ENCODE measurements at regions not wholly inside any gene's neighbourhood (a gene's known extent, or its start where the extent isn't known, plus 50 kb on each side); places are given as distances from the start of the nearest gene placed in this dataset.
"Not testable (repeated sequence)": the region's sequence is repeated elsewhere in the genome, so short reads cannot be mapped to it uniquely, and the experiment has no call there.

GRCh38 chr2:62654876-62655359, 50.6 kb upstream of the EHBP1 start:
- DNase-seq, result peak in 1 of 3 donors; percentile 79

DNA sequence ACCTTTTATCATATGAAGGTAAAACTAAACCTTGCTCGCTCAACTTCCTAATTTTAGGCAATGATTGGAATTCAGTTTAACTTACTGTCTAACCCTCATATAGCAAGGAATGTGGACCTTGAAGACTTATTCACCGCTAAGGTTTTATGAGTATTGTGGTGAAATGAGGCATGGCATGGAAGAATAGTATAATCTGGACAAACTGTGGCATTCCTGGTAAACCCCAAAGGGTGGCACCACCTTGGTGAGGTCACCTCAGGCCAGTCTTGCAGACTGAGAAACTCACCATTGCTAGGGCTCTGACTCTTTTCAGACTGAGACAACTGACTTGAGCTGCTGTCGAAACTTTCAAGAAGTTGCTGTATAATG, 51.1 kb upstream of the EHBP1 start:
- DNase-seq, result peak in 1 of 3 donors; percentile 36

GRCh38 chr2:62653582-62654422, 51.7 kb upstream of the EHBP1 start:
- no peak for DNase-seq

DNA sequence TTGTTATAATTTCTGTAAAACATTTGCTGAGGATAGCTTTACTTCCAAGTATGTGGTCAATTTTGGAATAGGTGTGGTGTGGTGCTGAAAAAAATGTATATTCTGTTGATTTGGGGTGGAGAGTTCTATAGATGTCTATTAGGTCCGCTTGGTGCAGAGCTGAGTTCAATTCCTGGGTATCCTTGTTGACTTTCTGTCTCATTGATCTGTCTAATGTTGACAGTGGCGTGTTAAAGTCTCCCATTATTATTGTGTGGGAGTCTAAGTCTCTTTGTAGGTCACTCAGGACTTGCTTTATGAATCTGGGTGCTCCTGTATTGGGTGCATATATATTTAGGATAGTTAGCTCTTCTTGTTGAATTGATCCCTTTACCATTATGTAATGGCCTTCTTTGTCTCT, 56.4 kb upstream of the EHBP1 start:
- not testable (repeated sequence) for DNase-seq

DNA sequence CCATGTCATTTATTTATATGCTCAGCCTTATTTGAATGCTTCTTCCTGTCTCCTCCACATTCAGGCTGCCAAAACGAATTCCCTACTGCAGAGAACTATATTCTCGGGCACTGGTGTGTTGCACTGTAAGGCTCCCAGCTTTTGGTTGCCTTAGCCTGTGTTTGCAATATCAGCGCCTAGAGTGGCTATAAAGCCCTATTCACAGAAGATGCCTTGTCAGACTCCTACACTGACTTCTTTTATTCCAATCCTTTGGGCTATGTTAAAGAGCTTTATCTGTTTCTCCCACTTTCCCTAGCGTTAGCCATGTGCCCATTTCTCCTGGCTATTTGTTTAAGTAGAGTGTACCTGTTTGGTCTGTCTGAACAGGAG, 62.4 kb upstream of the EHBP1 start:
- no peak for DNase-seq

GRCh38 chr2:62642429-62643099, 62.9 kb upstream of the EHBP1 start:
- no peak for DNase-seq

DNA sequence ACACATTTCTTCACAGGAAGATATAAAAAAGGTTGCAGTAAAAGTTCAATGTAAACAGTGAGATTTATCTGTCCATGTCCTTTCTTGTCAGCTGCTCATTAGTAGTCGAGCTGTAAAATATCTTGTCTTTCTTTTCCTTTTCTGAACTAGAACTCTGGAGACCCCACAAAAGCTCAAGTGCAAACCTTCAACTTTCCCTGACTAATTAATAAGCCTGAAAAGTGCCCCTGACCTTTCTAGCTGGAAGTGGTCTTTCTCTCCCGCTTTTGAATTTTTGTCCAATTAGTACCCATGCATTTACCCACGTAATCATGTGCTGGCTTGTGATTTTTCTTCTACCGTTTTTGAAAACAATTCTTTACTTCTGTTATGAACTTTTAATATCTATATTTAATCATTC, 63.6 kb upstream of the EHBP1 start:
- no peak for DNase-seq

DNA sequence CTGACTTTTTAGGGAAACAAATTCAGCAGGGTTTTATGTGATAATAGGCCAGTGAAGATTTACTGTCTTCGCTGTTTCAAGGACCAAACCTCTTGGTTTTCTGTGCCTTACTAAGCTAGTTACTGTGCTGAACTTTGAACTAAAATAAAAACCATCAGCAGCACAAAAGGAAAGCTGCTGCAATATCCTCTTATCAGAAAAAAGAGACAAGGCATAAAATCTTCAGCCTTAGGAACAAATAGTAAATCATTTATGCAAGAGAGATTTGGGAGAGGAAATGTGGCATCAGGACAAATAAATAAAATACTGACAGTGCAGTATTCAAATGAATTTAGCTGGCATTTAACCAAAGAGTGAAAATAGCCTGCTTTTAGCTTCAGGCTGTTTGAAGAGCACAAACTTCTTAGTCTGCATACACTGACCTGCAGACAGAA, 64.1 kb upstream of the EHBP1 start:
- peak in 1 of 3 donors; percentile 52 for DNase-seq

GRCh38 chr2:62631160-62632085, 74.1 kb upstream of the EHBP1 start:
- no peak for DNase-seq

- DNase-seq, result not testable (repeated sequence)
Measured at GRCh38 chr2:62630206-62630605, 75.3 kb upstream of the EHBP1 start.

DNA sequence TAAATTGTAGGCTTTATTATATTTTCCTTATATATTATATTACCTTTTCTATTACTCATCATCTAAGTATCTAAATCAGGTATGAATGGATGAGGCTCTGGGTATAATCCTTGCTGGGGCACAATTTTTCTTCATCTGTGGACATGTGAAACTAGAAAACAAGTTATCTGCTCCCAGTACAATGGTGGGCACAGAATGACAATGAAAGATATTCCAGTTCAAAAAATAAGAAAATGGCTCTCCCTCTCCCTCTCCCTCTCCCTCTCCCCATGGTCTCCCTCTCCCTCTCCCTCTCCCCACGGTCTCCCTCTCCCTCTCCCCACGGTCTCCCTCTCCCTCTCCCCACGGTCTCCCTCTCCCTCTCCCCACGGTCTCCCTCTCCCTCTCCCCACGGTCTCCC, 76.2 kb upstream of the EHBP1 start:
- DNase-seq, result not testable (repeated sequence)

DNA sequence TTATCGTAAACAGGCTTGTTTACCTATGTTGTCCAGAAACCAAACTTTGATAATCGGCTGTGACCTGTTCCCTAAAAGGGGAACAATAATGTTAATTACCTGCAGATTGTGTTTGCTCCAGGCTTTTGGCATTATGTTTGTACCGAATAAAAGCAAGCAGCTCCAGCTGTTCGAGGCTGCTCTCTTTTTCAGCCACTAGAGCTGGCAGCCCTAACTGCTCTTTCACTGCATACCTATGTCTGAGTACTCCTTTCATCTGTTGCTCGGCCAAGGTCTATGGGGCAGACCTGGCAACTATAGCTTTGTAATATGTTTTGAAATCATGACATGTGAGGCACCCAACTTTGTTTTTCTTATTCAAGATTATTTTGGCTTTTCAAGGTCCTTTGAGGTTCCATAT, 77.8 kb upstream of the EHBP1 start:
- no peak for DNase-seq

DNA sequence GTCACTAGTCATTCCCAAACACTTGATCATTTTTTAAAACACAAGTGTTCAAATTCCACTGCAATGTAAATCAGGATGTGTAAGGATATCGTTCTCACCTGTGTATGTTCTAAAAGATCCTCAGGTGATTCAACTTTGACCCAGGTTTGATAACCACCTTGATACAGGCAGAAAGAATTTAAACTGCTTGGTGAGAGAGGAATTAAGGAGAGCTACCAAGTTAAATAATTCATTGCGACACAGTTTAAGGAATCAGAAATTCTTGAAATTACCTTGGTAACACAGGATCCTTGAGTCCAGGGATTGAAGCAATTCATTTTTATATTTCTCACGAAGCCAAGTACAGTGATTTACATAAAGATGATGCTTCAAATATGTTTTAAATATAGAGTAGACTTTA, 80.7 kb upstream of the EHBP1 start:
- DNase-seq, result no peak

DNA sequence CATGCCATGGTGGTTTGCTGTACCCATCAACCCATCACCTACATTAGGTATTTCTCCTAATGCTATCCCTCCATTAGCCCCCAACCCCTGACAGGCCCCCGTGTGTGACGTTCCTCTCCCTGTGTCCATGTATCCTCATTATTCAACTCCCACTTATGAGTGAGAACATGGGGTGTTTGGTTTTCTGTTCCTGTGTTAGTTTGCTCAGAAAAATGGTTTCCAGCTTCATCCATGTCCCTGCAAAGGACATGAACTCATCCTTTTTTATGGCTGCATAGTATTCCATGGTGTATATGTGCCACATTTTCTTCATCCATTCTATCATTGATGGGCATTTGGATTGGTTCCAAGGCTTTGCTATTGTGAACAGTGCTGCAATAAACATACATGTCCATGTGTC, 89.0 kb upstream of the EHBP1 start:
- DNase-seq, result not testable (repeated sequence)

GRCh38 chr2:62611854-62612253, 93.7 kb upstream of the EHBP1 start:
- DNase-seq, result peak in 1 of 3 donors; percentile 17

DNA sequence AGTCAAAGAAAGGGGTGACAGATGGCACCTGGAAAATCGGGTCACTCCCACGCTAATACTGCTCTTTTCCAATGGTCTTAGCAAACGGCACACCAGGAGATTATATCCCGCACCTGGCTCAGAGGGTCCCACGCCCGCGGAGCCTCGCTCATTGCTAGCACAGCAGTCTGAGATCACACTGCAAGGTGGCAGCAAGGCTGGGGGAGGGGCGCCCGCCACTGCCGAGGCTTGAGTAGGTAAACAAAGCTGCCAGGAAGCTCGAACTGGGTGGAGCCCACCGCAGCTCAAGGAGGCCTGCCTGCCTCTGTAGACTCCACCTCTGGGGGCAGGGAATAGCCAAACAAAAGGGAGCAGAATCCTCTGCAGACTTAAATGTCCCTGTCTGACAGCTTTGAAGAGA, 99.5 kb upstream of the TMEM17 start:
- DNase-seq, result not testable (repeated sequence)

- DNase-seq, result no peak
Measured at GRCh38 chr2:62604336-62604735, 98.3 kb upstream of the TMEM17 start.

- no peak for DNase-seq
Measured at GRCh38 chr2:62603154-62603712, 97.2 kb upstream of the TMEM17 start.

DNA sequence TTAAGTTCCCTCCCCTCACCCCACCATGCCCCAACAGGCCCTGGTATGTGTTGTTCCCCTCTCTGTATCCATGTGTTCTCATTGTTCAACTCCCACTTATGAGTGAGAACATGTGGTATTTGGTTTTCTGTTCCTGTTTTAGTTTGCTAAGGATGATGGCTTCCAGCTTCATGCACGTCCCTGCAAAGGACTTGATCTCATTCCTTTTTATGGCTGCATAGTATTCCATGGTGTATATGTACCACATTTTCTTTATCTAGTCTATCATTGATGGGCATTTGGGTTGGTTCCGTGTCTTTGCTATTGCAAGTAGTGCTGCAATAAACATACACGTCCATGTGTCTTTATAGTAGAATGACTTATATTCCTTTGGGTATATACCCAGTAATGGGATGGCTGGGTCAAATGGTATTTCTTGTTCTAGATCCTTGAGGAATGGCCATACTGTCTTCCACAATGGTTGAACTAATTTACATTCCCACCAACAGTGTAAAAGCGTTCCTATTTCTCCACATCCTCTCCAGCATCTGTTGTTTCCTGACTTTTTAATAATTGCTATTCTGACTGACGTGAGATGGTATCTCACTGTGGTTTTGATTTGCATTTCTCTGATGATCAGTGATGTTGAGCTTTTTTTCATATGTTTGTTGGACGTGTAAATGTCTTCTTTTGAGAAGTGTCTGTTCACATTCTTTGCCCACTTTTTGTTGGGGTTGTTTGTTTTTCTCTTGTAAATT, 93.8 kb upstream of the TMEM17 start:
- not testable (repeated sequence) for DNase-seq

DNA sequence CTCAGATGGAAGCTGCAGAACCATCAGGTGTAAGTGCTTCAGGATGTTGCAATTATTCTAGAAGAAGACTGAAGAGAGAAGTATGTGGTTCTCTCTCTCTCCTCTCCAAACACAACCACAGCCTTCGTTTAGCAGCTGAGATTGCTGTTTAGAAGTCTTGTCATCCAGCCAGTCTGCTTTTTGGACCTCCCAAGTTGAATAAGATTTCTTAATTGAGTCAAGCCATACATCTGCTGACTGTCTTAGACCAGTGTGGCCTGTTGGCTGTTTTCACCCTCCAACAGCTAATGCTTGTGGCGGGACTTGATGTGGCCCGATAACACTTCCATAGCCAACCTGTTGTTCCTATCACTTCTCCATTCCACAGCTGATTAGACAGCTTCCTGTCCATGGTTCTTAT, 91.3 kb upstream of the TMEM17 start:
- peak; percentile 42 to 91 (median 66) for DNase-seq
